WTC11 (cell line): ENCODE measurements at regions not wholly inside any gene's neighbourhood (a gene's known extent, or its start where the extent isn't known, plus 50 kb on each side); places are given as distances from the start of the nearest gene placed in this dataset.

Source experiments
- ATF3 ChIP-seq: sonication (generic); formaldehyde crosslinking; conservative IDR thresholded peaks from 2 replicates; pipeline ENCODE4 v1.8.1; 2022; ENCODE audit warnings: mild to moderate bottlenecking, missing genetic modification reagents
- CTCF ChIP-seq: fragments of 200-600 bp; IDR thresholded peaks from 2 replicates; pipeline ENCODE4 v1.8.0; 2022; ENCODE audit warnings: antibody characterized with exemption
- FOXP1 ChIP-seq: sonication (generic); formaldehyde crosslinking; IDR thresholded peaks from 2 replicates; pipeline ENCODE4 v1.8.0; 2022; ENCODE audit warnings: missing genetic modification reagents, mild to moderate bottlenecking, moderate library complexity, borderline replicate concordance
- TF ChIP-seq, protein P1 (sequence below): sonication (generic); formaldehyde crosslinking; IDR thresholded peaks from 2 replicates; pipeline ENCODE4 v1.8.0; 2022; ENCODE audit warnings: mild to moderate bottlenecking, missing genetic modification reagents

- TF ChIP-seq FOXP1 (CRISPR knock-in tag) (no peak), CTCF (no peak), ATF3 (CRISPR knock-in tag) (no peak)
- TF ChIP-seq, protein P1, sequence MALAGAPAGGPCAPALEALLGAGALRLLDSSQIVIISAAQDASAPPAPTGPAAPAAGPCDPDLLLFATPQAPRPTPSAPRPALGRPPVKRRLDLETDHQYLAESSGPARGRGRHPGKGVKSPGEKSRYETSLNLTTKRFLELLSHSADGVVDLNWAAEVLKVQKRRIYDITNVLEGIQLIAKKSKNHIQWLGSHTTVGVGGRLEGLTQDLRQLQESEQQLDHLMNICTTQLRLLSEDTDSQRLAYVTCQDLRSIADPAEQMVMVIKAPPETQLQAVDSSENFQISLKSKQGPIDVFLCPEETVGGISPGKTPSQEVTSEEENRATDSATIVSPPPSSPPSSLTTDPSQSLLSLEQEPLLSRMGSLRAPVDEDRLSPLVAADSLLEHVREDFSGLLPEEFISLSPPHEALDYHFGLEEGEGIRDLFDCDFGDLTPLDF (CRISPR knock-in tag): no peak
These were observed 336.6 kb downstream of the CTTN start for GRCh38 chr11:70734911-70735310.
